ENCODE measurements at regions not wholly inside any gene's neighbourhood (a gene's known extent, or its start where the extent isn't known, plus 50 kb on each side); places are given as distances from the start of the nearest gene placed in this dataset.

- TF ChIP-seq CTCF (IDR thresholded peaks at IDR 0.05; ENCODE audit: insufficient read depth, low read length, poor library complexity, severe bottlenecking) (no peak), EZH2phosphoT487 (conservative IDR thresholded peaks at IDR 0.05; ENCODE audit: low read length) (no peak)
Observed at GRCh38 chr4:107253090-107253489, 217.0 kb upstream of the DKK2 start.

All from SU-DHL-6 (cell line).